ENCODE measurements at regions not wholly inside any gene's neighbourhood (a gene's known extent, or its start where the extent isn't known, plus 50 kb on each side); places are given as distances from the start of the nearest gene placed in this dataset.
A peak's percentile ranks its signal among the peaks of the same experiment; 100 is the strongest.

- intact Hi-C loops (cut with DNase I), result loop anchor here (10.0 kb wide), 2 partner anchors 123 to 463 kb away; no protein-coding TSS in a partner anchor
- peaks cover 0 to 10% (median 0%) of the 10 kb centered on the region in 4 donors for H3K27me3 ChIP-seq
- DNase-seq, result peak; percentile 11
- TF ChIP-seq CTCF (IDR thresholded peaks at IDR 0.05) (peak; percentile 65 to 82 (median 75)), POLR2A (IDR thresholded peaks at IDR 0.05) (no peak)
- peaks cover 0 to 17% (median 0%) of the 10 kb centered on the region in 3 donors for H3K4me1 ChIP-seq
- H3K36me3 ChIP-seq, result no peaks in the 10 kb centered on the region
- 27 to 33% methylated on average over 4 of the region's 4 CpGs for WGBS, 2 donors
- no peak overlapping the region for H3K4me3 ChIP-seq
- H3K9me3 ChIP-seq, result no peaks in the 10 kb centered on the region
- H3K27ac ChIP-seq, result no peak overlapping the region
Observed at GRCh38 chr11:128172046-128172878, 415.1 kb downstream of the ETS1 start.

GRCh38 chr11:128171506-128171905, 415.9 kb downstream of the ETS1 start:
- 36 to 39% methylated on average over 4 of the region's 4 CpGs for WGBS, 2 donors
- no peak for DNase-seq
- H3K4me1 ChIP-seq, result peaks cover 0 to 17% (median 0%) of the 10 kb centered on the region in 3 donors
- no peaks in the 10 kb centered on the region for H3K36me3 ChIP-seq
- intact Hi-C loops (cut with DNase I), result loop anchor here (10.0 kb wide), 2 partner anchors 123 to 463 kb away; no protein-coding TSS in a partner anchor
- H3K9me3 ChIP-seq, result no peaks in the 10 kb centered on the region
- peaks cover 0 to 10% (median 0%) of the 10 kb centered on the region in 4 donors for H3K27me3 ChIP-seq
- TF ChIP-seq CTCF (IDR thresholded peaks at IDR 0.05) (no peak), POLR2A (IDR thresholded peaks at IDR 0.05) (no peak)
- no peak overlapping the region for H3K27ac ChIP-seq
- no peak overlapping the region for H3K4me3 ChIP-seq

GRCh38 chr11:128165572-128165971, 421.8 kb downstream of the ETS1 start:
- H3K4me1 ChIP-seq, result no peaks in the 10 kb centered on the region
- no peak for TF ChIP-seq CTCF (IDR thresholded peaks at IDR 0.05)
- no peak for TF ChIP-seq POLR2A (IDR thresholded peaks at IDR 0.05)
- 79% methylated on average over 4 of the region's 4 CpGs for WGBS, 2 donors
- no peak overlapping the region for H3K4me3 ChIP-seq
- H3K27ac ChIP-seq, result no peak overlapping the region
- H3K9me3 ChIP-seq, result no peaks in the 10 kb centered on the region
- DNase-seq, result no peak
- intact Hi-C loops (cut with DNase I), result loop anchor here (5.0 kb wide), 1 partner anchor 672 kb away; no protein-coding TSS in a partner anchor
- H3K36me3 ChIP-seq, result no peaks in the 10 kb centered on the region
- peaks cover 0 to 10% (median 0%) of the 10 kb centered on the region in 4 donors for H3K27me3 ChIP-seq

GRCh38 chr11:128164080-128164741, 423.1 kb downstream of the ETS1 start:
- Histone ChIP-seq H3K9me3 (no peaks in the 10 kb centered on the region), H3K4me3 (no peak overlapping the region), H3K27ac (no peak overlapping the region), H3K27me3 (peaks cover 0 to 5% (median 0%) of the 10 kb centered on the region in 4 donors), H3K36me3 (no peaks in the 10 kb centered on the region), H3K4me1 (no peaks in the 10 kb centered on the region)
- no peak for TF ChIP-seq POLR2A (IDR thresholded peaks at IDR 0.05)
- no peak for TF ChIP-seq CTCF (IDR thresholded peaks at IDR 0.05)
- DNase-seq, result no peak
- WGBS, 2 donors, result 72 to 82% methylated on average over 6 of the region's 6 CpGs
- intact Hi-C loops (cut with DNase I), result no loop called here

GRCh38 chr11:128161994-128162393, 425.4 kb downstream of the ETS1 start:
- Histone ChIP-seq H3K27me3 (no peaks in the 10 kb centered on the region), H3K27ac (no peak overlapping the region), H3K9me3 (no peaks in the 10 kb centered on the region), H3K4me3 (no peak overlapping the region), H3K36me3 (no peaks in the 10 kb centered on the region), H3K4me1 (peaks cover 0 to 5% (median 0%) of the 10 kb centered on the region in 3 donors)
- DNase-seq, result no peak
- TF ChIP-seq CTCF (IDR thresholded peaks at IDR 0.05), result no peak
- WGBS, 2 donors, result 84 to 93% methylated on average over 1 of the region's 1 CpG
- intact Hi-C loops (cut with DNase I), result no loop called here
